ENCODE measurements at regions not wholly inside any gene's neighbourhood (a gene's known extent, or its start where the extent isn't known, plus 50 kb on each side); places are given as distances from the start of the nearest gene placed in this dataset.

DNA sequence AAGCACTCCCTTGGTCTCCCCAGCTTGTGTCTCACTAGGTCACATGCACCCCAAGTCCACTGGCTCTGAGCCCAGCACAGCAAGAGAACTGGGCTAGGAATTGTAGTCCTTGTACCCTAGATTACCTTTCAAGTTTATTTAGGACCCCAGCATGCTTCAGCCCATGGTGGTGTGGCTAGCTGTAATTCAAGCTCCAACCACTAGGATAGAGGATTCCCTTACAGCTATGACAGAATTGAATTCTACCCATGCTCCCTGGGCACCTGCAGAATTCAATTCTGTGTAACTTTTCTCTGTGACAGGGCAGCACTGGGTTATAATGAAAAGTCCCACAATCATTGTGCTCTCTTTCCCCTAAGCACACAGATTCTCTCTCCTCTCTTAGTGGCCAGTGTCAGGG, 253.8 kb upstream of the DMD start:
- in situ Hi-C loops (cut with MboI; ENCODE audit: low sequenced_read_pairs, unreplicated experiment) = no loop called here
- TF ChIP-seq CTCF (IDR thresholded peaks at IDR 0.05; ENCODE audit: borderline replicate concordance, control extremely low read depth, extremely low read depth, insufficient read depth, missing control alignments) = no peak
- DNase-seq (ENCODE audit: low spot score) = no peak

DNA sequence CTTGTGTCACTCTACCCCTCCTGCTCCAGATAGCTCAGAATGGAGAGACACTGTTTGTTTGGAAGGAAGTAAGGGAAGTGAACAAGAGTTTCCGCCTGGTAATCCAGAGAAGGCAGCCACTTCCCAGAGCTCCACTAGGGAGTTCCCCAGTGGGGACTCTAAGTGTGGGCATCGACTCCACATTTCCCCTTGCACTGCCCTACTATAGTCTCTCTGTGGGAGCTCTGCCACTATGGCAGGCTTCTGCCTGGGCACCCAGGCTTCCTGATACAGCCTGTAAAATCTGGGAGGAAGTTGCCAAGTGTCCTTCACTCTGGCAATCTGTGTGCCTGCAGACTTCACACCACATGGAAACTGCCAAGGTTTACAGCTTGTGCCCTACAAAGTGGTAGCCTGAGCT, 245.8 kb upstream of the DMD start:
- no peak for DNase-seq (ENCODE audit: low spot score)
- in situ Hi-C loops (cut with MboI; ENCODE audit: low sequenced_read_pairs, unreplicated experiment) = no loop called here
- TF ChIP-seq CTCF (IDR thresholded peaks at IDR 0.05; ENCODE audit: borderline replicate concordance, control extremely low read depth, extremely low read depth, insufficient read depth, missing control alignments) = no peak

GRCh38 chrX:33447285-33447684, 235.9 kb upstream of the DMD start:
- DNase-seq (ENCODE audit: low spot score) = no peak
- TF ChIP-seq CTCF (IDR thresholded peaks at IDR 0.05; ENCODE audit: borderline replicate concordance, control extremely low read depth, extremely low read depth, insufficient read depth, missing control alignments) = no peak
- in situ Hi-C loops (cut with MboI; ENCODE audit: low sequenced_read_pairs, unreplicated experiment) = loop anchor here (25.0 kb wide), 1 partner anchor 840 kb away; no protein-coding TSS in a partner anchor

GRCh38 chrX:33434256-33435092, 223.1 kb upstream of the DMD start:
- in situ Hi-C loops (cut with MboI; ENCODE audit: low sequenced_read_pairs, unreplicated experiment) = loop anchor here (25.0 kb wide), 1 partner anchor 853 kb away; no protein-coding TSS in a partner anchor
- peak; percentile 63 for TF ChIP-seq CTCF (IDR thresholded peaks at IDR 0.05; ENCODE audit: borderline replicate concordance, control extremely low read depth, extremely low read depth, insufficient read depth, missing control alignments)
- peak; percentile 15 for DNase-seq (ENCODE audit: low spot score)

- in situ Hi-C loops (cut with MboI; ENCODE audit: low sequenced_read_pairs, unreplicated experiment) = no loop called here
- no peak for DNase-seq (ENCODE audit: low spot score)
- TF ChIP-seq CTCF (IDR thresholded peaks at IDR 0.05; ENCODE audit: borderline replicate concordance, control extremely low read depth, extremely low read depth, insufficient read depth, missing control alignments) = no peak
These were observed 205.0 kb upstream of the DMD start for GRCh38 chrX:33416273-33416805.

GRCh38 chrX:33415459-33415858, 204.1 kb upstream of the DMD start:
- in situ Hi-C loops (cut with MboI; ENCODE audit: low sequenced_read_pairs, unreplicated experiment) = no loop called here
- TF ChIP-seq CTCF (IDR thresholded peaks at IDR 0.05; ENCODE audit: borderline replicate concordance, control extremely low read depth, extremely low read depth, insufficient read depth, missing control alignments) = no peak
- no peak for DNase-seq (ENCODE audit: low spot score)

Measured in GM13976 (cell line).